ENCODE measurements at regions not wholly inside any gene's neighbourhood (a gene's known extent, or its start where the extent isn't known, plus 50 kb on each side); places are given as distances from the start of the nearest gene placed in this dataset.

GRCh38 chr2:23155022-23155421, 230.0 kb upstream of the KLHL29 start:
- TF ChIP-seq CTCF (IDR thresholded peaks at IDR 0.05; ENCODE audit: low read depth, low read length): no peak
- no peak for TF ChIP-seq EZH2phosphoT487 (IDR thresholded peaks at IDR 0.05; ENCODE audit: low read depth)
